Femur (tissue), 1 donor: ENCODE measurements at regions not wholly inside any gene's neighbourhood (a gene's known extent, or its start where the extent isn't known, plus 50 kb on each side); places are given as distances from the start of the nearest gene placed in this dataset.

Experiments
- DNase-seq: peaks from one replicate; pipeline ENCODE4 v3.0.0-alpha.2; 2017

GRCh38 chr11:15490535-15490934 is 375.8 kb downstream of the INSC start:
- DNase-seq = no peak

- DNase-seq = no peak
These were observed 378.3 kb downstream of the INSC start for GRCh38 chr11:15493066-15493465.

GRCh38 chr11:15493921-15494620 is 379.3 kb downstream of the INSC start:
- peak; percentile 19 for DNase-seq

- DNase-seq = no peak
These were observed 380.0 kb downstream of the INSC start for GRCh38 chr11:15494740-15495139.

- no peak for DNase-seq
These were observed 380.7 kb downstream of the INSC start for GRCh38 chr11:15495462-15495861.

GRCh38 chr11:15497366-15497765 is 382.6 kb downstream of the INSC start:
- no peak for DNase-seq

GRCh38 chr11:15499674-15500073 is 385.0 kb downstream of the INSC start:
- no peak for DNase-seq

GRCh38 chr11:15500643-15501042 is 385.9 kb downstream of the INSC start:
- no peak for DNase-seq

- DNase-seq = no peak
These were observed 386.8 kb downstream of the INSC start for GRCh38 chr11:15501566-15501965.

GRCh38 chr11:15505155-15505554 is 390.4 kb downstream of the INSC start:
- DNase-seq = no peak

- DNase-seq = no peak
These were observed 392.9 kb downstream of the INSC start for GRCh38 chr11:15507592-15507991.

- no peak for DNase-seq
These were observed 394.4 kb downstream of the INSC start for GRCh38 chr11:15509082-15509481.

- no peak for DNase-seq
These were observed 404.5 kb downstream of the INSC start for GRCh38 chr11:15519124-15519791.

GRCh38 chr11:15519911-15520310 is 405.2 kb downstream of the INSC start:
- DNase-seq = no peak

GRCh38 chr11:15523543-15523942 is 408.8 kb downstream of the INSC start:
- DNase-seq = no peak

- no peak for DNase-seq
These were observed 410.9 kb downstream of the INSC start for GRCh38 chr11:15525582-15525981.

GRCh38 chr11:15526032-15526431 is 411.3 kb downstream of the INSC start:
- DNase-seq = no peak

- no peak for DNase-seq
These were observed 412.2 kb downstream of the INSC start for GRCh38 chr11:15526859-15527450.

GRCh38 chr11:15532432-15532831 is 417.7 kb downstream of the INSC start:
- DNase-seq = no peak

GRCh38 chr11:15534266-15534665 is 419.5 kb downstream of the INSC start:
- no peak for DNase-seq

- DNase-seq = no peak
These were observed 420.7 kb downstream of the INSC start for GRCh38 chr11:15535414-15535813.

GRCh38 chr11:15536438-15536837 is 421.7 kb downstream of the INSC start:
- no peak for DNase-seq

GRCh38 chr11:15539645-15540044 is 424.9 kb downstream of the INSC start:
- DNase-seq = no peak

GRCh38 chr11:15541079-15541478 is 426.4 kb downstream of the INSC start:
- no peak for DNase-seq
